ENCODE measurements at regions not wholly inside any gene's neighbourhood (a gene's known extent, or its start where the extent isn't known, plus 50 kb on each side); places are given as distances from the start of the nearest gene placed in this dataset.

- TF ChIP-seq CTCF (IDR thresholded peaks at IDR 0.05) (no peak), POLR2A (IDR thresholded peaks at IDR 0.05) (no peak)
Measured at GRCh38 chr12:56867216-56867615, 67.0 kb downstream of the SDR9C7 start.
